GM12873 (cell line): ENCODE measurements at regions not wholly inside any gene's neighbourhood (a gene's known extent, or its start where the extent isn't known, plus 50 kb on each side); places are given as distances from the start of the nearest gene placed in this dataset.

Experiments used
- CTCF ChIP-seq: IDR thresholded peaks from 2 replicates; pipeline ENCODE4 v1.5.1; 2012; ENCODE audit warnings: low read depth, mild to moderate bottlenecking, moderate library complexity, low read length, control low read depth; ENCODE audit not compliant: insufficient read depth; ENCODE audit errors: missing control alignments

DNA sequence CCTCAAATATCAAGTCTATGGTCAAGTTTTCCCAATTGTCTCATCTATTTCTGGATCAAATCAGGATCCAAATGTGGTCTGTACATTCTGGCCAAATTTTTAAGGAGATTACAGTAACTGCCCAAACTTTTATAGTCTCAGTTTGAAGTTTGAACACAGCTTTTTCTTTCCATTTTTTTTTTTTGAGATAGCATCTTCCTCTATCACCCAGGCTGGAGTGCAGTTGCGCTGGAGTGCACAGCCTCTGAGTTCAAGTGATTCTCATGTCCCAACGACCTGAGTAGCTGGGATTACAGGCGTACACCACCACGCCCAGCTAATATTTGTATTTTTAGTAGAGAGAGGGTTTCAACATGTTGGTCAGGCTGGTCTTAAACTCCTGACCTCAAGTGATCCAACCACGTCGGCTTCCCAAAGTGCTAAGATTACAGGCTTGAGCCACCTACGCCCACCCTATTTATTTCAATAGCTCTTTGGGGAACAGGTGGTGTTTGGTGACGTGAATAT, 84.9 kb upstream of the CARMIL1 start:
- TF ChIP-seq CTCF, result no peak

GRCh38 chr6:25196464-25196863, 82.7 kb upstream of the CARMIL1 start:
- TF ChIP-seq CTCF, result no peak

- no peak for TF ChIP-seq CTCF
Measured at GRCh38 chr6:25197111-25197510, 82.1 kb upstream of the CARMIL1 start.

DNA sequence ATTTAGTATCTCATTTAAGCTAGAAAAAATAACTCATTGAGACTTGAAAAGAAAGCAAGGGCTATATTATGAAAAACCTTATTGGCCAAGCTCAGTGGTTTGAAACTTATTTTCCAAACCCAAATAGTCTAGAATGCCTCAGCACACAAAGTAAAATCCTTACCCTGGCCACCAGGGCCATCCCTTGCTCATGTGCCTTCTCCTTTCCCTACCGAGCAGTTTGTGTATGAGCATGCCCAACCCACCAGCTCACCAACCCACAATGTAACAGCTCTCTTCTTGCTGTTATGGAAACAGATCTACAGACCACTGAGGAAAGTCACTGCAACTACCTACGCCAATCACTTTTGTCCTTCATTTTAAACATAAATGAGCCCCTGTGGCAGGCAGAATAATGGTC, 79.6 kb upstream of the CARMIL1 start:
- no peak for TF ChIP-seq CTCF

DNA sequence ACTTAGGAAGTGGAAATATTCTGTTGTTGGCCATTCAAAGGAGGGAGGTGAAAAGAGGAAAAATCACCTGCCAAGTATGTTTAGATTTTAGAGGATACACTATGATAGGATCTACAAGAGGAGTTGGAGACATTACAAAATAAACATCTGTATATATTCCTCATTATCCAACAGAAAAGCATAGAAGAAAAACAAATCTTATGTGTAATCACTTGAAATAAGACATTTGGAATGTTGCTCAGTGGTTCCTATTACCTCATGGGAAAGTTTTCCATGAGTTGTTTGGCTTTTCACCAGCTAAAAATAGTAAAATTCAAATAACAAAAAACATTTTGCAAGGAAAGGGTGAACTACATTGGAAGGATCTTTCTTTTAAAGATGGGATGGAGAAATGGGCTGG, 76.7 kb upstream of the CARMIL1 start:
- no peak for TF ChIP-seq CTCF

- TF ChIP-seq CTCF, result no peak
Measured at GRCh38 chr6:25205629-25206028, 73.5 kb upstream of the CARMIL1 start.

GRCh38 chr6:25215881-25216280, 63.3 kb upstream of the CARMIL1 start:
- no peak for TF ChIP-seq CTCF

DNA sequence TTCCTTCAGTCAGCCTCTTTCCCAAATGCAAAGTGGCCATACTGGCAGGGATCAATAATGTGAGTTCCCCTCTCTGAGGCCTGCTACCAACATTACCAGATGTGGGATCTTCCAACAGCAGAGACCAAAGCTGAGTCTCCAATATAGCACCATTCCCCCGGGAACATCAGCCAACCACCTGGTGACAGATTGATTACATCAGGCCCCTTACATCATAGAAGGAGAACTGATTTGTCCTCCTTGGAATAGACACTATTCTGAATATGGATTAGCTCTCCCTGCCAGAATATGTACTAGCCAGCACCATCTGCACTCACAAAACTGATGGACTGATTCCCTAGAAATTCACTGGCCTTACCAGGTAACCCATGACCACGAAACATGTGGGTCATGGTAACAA, 61.9 kb upstream of the CARMIL1 start:
- no peak for TF ChIP-seq CTCF
